SK-N-SH treated with all-trans-retinoic acid at 6 μM for 48 hours (cell line): ENCODE measurements at regions not wholly inside any gene's neighbourhood (a gene's known extent, or its start where the extent isn't known, plus 50 kb on each side); places are given as distances from the start of the nearest gene placed in this dataset.

Source experiments
- RARB ChIP-seq: fragments of 250-450 bp; sonication (Bioruptor Pico); IDR thresholded peaks from 2 replicates; pipeline ENCODE4 v1.8.0; 2021; ENCODE audit warnings: mild to moderate bottlenecking, moderate library complexity
- ZFP30 ChIP-seq: fragments of 450-650 bp; formaldehyde crosslinking; IDR thresholded peaks from 2 replicates; pipeline ENCODE4 v1.5.0; 2022; ENCODE audit warnings: mild to moderate bottlenecking, moderate library complexity

- TF ChIP-seq RARB (CRISPR knock-in tag) (no peak), ZFP30 (CRISPR knock-in tag) (no peak)
Measured at GRCh38 chr13:53182724-53183123, 154.1 kb downstream of the OLFM4 start.
